Skeletal muscle cell (primary cell): ENCODE measurements at regions not wholly inside any gene's neighbourhood (a gene's known extent, or its start where the extent isn't known, plus 50 kb on each side); places are given as distances from the start of the nearest gene placed in this dataset.

Source experiments
- DNase-seq: peaks from one replicate; pipeline ENCODE4 v3.0.0-alpha.2; 2010; ENCODE audit warnings: low read depth
- H3K4me3 ChIP-seq: 2 replicates; pipeline ENCODE4 v1.5.1; 2011; ENCODE audit warnings: low read depth, mild to moderate bottlenecking, control low read depth, low read length, moderate library complexity

DNA sequence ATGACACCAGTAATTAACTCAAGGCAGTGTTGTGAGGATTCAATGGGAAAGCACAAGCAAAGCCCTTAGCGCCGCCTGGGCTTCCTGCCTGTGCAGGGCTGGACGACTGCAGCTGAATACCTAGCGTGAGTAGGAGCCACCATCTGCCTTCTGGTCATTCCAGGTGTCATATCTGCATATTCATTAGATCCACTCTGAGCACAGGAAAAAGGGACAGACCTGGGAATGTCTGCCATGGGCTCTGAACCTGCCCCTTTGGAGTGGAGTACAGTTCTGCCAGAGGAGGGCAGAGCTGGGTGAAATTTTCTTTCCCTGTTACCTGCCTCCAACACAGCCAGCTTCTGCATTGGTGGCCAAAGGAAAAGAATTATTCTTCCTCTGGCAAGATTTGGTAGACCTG lies 298.8 kb downstream of the NSG2 start:
- no peak for DNase-seq
- no peak overlapping the region for H3K4me3 ChIP-seq

DNA sequence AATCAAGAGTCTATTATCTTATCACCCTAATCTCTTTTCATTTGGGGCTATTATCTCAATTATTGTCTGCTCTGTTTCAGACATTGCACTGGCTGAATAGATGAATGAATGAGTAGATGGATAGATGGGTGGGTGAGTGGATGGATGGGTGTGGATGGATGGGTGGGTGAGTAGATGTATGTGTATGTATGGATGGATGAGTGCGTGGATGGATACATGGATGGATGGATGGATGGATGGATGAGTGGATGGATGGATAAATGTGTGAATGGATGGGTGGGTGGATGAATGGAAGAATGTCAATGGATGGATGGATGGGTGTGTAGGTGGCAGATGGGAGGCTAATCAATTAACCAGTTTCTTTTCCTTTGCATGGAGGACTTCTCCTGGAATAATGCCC lies 301.7 kb downstream of the NSG2 start:
- DNase-seq: no peak
- no peak overlapping the region for H3K4me3 ChIP-seq

DNA sequence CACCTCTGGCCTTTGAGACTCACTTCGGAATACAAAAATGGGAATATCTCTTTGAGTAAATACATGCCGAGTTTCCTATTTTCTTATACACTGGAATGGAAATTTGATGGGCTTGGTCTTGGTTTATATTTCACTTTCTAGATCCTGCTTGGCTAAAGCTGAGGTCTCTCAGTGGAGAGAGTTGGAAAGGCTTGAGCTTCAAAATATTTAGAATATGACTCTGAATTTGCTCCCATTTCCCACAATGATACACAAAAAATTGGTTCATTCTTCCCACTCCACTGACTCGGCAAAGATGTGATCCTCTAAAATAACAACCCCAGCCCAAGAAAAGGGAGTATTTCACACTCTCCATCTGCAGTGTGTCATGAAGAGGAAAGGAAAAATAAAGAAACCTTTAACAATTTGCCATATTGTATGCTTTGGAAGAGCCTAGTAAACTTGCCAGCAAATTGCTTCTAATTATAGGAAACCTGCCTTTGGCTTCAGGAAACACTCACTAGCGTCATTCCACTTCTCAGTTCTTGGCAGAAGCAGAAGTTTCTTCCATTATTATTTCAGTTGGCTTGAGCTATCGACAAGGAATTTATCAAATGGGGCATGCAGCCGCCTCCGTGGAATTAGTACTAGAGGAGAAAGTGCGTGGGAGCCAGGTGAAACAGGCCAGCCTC lies 302.9 kb downstream of the NSG2 start:
- no peak for DNase-seq

DNA sequence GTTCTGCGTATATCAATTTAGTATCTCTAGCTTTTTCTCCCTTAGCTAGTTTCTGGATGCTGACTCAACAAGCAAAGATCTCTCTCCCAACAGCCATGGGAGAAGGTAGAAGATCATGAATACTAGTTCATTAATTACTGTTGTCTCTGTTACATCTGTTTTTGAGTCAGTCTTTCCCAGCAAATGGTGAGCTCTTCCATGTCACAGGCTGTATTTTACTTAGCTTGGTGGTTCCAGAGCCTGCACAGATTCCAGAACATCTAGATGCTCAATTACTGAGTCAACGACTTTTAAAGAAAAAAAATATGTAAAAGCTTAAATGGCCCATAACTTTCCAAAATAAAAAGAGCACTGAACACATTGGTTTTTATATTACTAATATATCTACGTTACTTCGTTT lies 307.2 kb downstream of the NSG2 start:
- DNase-seq: no peak
- no peak overlapping the region for H3K4me3 ChIP-seq

More for the DNA sequence above, 302.9 kb downstream of the NSG2 start:
- no peak overlapping the region for H3K4me3 ChIP-seq

GRCh38 chr5:174354571-174354970 lies 309.1 kb downstream of the NSG2 start:
- no peak for DNase-seq
- H3K4me3 ChIP-seq: no peak overlapping the region

DNA sequence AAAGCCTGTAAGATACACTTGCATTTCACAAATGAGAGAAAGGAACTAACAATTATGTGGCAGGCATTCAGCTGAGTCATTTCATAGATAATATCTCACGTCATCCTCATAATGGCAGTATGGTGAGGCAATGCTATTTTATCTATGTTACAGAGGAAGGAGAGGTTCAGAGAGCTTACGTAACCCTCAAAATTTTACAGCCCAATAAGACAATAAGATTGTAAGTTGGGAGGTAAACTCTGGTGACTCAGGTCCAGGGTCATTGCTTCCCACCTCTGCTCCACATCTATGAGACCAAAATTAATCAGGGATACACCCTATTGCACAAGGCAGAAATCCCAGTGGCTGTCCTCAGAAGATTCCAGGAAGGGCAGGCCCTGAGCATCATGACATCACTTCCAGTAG lies 309.7 kb downstream of the NSG2 start:
- no peak overlapping the region for H3K4me3 ChIP-seq
- DNase-seq: peak; percentile 37

GRCh38 chr5:174355995-174356394 lies 310.5 kb downstream of the NSG2 start:
- no peak for DNase-seq
- H3K4me3 ChIP-seq: no peak overlapping the region

GRCh38 chr5:174356536-174356935 lies 311.0 kb downstream of the NSG2 start:
- DNase-seq: no peak
- H3K4me3 ChIP-seq: no peak overlapping the region

DNA sequence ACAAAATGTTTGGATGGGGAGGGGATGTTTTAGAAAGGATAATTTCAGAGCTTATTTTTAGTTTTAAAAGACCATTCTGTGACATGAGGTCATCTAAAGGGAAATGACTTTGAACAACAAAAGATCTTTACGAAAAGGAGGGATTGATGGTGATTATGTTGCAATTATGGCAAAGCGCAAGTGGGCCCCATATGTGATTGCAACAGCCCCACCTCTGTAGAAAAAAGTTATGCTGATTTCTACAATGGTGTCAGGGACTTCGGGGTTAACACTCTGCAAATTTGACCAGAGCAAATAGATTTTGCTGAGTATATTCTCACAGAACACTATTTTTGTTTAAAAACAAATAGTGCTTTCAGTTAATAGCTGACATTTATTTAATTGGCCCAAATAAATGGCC lies 312.8 kb downstream of the NSG2 start:
- DNase-seq: no peak
- no peak overlapping the region for H3K4me3 ChIP-seq

DNA sequence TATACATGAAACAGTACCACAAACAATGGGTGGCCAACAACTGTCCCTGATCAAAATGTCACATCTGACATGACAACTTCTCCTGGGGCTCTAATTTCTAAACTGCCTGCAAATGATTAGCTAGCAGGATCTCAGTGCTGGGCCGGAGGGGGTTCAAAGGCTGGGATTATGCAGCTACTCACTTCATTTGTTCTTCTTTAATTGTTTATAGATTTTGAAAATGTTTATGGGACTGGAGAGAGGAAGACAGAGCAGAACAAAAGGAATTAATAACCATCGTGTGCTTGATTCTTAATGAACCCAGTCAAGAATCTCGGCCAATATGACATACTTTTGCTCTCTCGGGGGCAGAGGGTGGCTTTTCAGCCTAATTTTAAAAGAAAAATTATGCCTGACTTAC lies 313.6 kb downstream of the NSG2 start:
- DNase-seq: no peak
- no peak overlapping the region for H3K4me3 ChIP-seq

DNA sequence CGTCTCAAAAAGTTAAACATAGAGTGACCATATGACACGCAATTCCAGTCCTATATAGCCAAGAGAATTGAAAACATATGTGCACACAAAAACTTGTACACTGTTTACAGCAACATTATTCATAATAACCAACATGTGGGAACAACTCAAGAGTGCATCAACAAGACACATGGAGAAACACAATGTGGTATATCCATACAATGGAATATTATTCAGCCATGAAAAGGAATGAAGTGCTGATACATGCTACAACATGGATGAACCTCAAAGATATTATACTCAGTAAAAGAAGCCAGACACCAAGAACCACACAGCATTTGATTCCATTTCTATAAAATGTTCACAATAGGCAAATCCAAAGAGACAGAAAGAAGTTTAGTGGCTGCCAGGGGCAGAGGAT lies 317.0 kb downstream of the NSG2 start:
- no peak for DNase-seq
- no peak overlapping the region for H3K4me3 ChIP-seq

GRCh38 chr5:174363934-174364333 lies 318.4 kb downstream of the NSG2 start:
- no peak for DNase-seq
- no peak overlapping the region for H3K4me3 ChIP-seq

DNA sequence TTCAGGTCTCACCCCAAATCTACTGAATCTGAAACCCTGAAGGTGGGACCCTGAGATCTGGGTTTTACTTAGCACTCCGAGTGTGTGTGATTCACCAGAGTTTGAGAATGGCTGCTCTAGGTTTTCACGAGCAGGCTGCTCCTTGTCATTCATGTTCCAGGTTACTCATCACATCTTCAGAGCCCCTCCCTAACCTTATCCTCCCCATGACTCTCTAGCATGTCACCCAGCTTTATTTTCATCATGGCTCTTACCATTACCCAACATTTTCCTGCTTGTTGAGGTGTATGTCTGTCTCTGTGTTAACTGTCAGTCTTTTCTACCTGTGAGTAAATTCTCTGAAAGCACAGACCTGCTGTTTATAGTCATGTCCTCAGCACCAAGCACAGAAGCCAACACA lies 319.2 kb downstream of the NSG2 start:
- H3K4me3 ChIP-seq: no peak overlapping the region
- DNase-seq: no peak

- no peak overlapping the region for H3K4me3 ChIP-seq
- DNase-seq: no peak
These were observed 326.1 kb downstream of the NSG2 start for GRCh38 chr5:174371600-174372094.

- H3K4me3 ChIP-seq: no peak overlapping the region
- no peak for DNase-seq
These were observed 328.7 kb downstream of the NSG2 start for GRCh38 chr5:174374206-174374605.

GRCh38 chr5:174376056-174376455 lies 330.6 kb downstream of the NSG2 start:
- no peak for DNase-seq
- no peak overlapping the region for H3K4me3 ChIP-seq

DNA sequence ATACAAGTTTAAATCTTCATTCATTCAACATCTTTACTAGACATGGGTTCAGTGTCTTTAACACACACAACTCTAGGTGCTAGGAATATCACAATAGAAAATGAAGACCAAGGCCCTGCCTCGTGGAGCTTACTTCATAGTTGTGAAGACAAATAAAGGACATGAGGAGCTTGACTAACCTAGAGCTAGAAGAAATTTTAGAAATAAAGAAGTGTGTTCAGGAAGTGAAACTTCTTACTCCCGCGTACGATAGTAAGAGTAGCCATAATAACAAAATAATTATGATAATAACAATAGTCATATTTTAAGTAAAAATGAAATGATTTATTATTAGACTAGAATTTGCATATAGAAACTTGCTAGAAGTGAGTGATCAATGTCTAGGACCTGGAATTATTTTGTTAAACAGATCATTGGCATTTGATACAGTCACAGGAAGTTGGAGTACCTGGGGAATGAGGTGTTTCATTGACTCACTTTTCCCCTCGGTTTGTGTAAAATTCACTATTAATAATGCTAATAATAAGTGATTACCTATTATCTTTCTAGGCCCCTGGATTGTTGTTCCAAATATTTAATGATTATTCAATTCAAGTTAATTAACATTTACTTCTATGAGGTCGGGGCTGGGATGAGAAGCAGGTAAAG lies 331.3 kb downstream of the NSG2 start:
- no peak for DNase-seq
- H3K4me3 ChIP-seq: no peak overlapping the region

DNA sequence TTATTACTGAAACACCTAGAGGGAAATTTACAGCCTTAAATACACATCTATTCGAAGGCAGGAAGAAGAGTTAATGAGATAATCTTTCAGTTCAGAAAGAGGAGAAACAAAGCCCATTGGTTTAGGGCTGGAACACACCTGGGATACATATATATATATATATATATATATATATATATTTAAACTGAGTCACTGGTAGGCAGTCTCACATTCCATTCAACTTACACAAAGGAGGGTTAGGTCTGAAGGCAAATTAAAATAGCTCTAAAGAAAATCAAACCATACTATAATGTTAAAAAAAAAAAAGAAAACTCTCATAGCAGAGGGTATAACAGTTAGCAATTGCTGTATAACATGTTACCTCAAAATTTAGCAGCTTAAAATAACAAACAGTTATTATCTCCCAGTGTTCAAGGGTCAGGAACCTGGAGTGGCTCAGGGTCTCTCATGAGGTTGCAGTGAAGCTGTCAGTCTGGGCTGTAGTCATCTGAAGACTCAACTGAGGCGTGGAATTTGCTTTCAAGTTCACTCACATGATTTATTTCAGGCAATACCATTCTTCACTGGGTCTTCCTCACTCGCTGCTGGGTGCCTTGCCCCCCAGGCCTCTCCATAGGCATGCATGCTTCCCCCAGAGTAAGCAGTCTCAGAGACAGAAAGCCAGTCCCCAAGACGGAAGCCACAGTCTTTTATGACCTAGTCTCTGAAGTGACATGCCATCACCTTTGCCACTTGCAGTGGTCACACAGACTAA lies 332.8 kb downstream of the NSG2 start:
- no peak for DNase-seq
- no peak overlapping the region for H3K4me3 ChIP-seq

DNA sequence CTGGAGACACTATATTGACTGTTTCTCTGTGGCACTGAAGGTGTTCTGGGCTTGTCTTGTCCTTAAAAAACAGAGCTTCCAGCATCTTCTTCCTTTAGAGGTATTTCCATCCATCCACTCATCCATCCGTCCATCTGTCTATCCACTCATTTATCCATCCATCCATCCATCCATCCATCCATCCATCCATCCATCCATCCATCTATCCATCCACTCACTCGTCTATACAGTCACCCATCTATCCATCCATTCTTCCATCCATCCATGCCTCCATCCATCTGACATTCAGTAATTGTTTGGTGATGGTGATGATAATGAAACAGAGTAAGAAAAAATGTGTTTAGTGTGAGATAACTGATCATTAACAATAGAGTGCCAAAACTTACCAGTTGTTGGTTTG lies 334.8 kb downstream of the NSG2 start:
- DNase-seq: no peak
- H3K4me3 ChIP-seq: no peak overlapping the region

- no peak overlapping the region for H3K4me3 ChIP-seq
- no peak for DNase-seq
These were observed 335.7 kb downstream of the NSG2 start for GRCh38 chr5:174381241-174381640.
